ENCODE measurements at regions not wholly inside any gene's neighbourhood (a gene's known extent, or its start where the extent isn't known, plus 50 kb on each side); places are given as distances from the start of the nearest gene placed in this dataset.

DNA sequence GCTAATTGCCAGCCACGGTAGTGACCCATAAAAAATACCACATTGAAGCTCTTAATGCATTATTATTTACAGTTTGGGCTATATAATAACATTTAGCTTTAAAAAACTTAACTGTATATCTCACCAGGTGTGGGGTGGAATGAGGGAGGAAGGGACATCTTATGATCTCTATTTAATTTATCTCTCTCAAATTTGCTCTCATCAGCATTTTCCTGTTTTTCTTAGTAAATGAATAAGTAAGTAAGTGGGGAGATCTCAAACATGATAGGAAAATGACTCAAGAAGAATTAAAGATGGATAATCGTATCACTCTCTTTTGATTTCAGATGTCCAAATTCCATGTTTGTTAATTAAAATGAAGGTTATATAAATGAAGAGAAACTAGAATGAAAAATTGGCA lies 200.7 kb upstream of the NR3C2 start:
- no peak for TF ChIP-seq EP300 (IDR thresholded peaks at IDR 0.05; ENCODE audit: borderline replicate concordance in 1 of 2, low read depth in 1 of 2, low read length in 1 of 2)
- no peak for TF ChIP-seq SMC3 (IDR thresholded peaks at IDR 0.05; ENCODE audit: low read depth, low read length)
- TF ChIP-seq RFX5 (IDR thresholded peaks at IDR 0.05; ENCODE audit: low read length), result no peak
- TF ChIP-seq, protein P1, sequence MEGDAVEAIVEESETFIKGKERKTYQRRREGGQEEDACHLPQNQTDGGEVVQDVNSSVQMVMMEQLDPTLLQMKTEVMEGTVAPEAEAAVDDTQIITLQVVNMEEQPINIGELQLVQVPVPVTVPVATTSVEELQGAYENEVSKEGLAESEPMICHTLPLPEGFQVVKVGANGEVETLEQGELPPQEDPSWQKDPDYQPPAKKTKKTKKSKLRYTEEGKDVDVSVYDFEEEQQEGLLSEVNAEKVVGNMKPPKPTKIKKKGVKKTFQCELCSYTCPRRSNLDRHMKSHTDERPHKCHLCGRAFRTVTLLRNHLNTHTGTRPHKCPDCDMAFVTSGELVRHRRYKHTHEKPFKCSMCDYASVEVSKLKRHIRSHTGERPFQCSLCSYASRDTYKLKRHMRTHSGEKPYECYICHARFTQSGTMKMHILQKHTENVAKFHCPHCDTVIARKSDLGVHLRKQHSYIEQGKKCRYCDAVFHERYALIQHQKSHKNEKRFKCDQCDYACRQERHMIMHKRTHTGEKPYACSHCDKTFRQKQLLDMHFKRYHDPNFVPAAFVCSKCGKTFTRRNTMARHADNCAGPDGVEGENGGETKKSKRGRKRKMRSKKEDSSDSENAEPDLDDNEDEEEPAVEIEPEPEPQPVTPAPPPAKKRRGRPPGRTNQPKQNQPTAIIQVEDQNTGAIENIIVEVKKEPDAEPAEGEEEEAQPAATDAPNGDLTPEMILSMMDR (IDR thresholded peaks at IDR 0.05), result no peak

Measured in SK-N-SH (cell line).